AG08396 (cell line): ENCODE measurements at regions not wholly inside any gene's neighbourhood (a gene's known extent, or its start where the extent isn't known, plus 50 kb on each side); places are given as distances from the start of the nearest gene placed in this dataset.

Source experiments
- DNase-seq: peaks from one replicate; pipeline ENCODE4 v3.0.0; 2012; ENCODE audit warnings: low spot score, mixed read lengths

DNA sequence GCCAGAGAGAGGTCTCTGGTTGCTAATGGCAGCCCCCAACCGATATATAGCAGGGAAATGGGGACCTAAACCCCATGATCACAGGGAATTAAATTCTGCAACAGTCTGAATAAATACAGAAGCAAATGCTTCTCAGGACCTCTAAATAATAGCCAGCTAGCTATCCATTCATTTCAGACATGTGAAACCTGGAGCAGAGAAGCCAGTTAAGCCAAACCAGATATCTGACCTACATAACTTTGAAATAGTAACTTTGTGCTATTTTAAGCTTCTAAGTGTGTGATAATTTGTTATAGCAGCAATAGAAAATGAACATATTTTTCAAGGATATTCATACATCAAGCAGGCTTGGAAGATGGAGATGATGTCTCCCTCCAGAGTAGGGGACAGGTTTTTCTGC, 1062.9 kb upstream of the CADM2 start:
- no peak for DNase-seq

DNA sequence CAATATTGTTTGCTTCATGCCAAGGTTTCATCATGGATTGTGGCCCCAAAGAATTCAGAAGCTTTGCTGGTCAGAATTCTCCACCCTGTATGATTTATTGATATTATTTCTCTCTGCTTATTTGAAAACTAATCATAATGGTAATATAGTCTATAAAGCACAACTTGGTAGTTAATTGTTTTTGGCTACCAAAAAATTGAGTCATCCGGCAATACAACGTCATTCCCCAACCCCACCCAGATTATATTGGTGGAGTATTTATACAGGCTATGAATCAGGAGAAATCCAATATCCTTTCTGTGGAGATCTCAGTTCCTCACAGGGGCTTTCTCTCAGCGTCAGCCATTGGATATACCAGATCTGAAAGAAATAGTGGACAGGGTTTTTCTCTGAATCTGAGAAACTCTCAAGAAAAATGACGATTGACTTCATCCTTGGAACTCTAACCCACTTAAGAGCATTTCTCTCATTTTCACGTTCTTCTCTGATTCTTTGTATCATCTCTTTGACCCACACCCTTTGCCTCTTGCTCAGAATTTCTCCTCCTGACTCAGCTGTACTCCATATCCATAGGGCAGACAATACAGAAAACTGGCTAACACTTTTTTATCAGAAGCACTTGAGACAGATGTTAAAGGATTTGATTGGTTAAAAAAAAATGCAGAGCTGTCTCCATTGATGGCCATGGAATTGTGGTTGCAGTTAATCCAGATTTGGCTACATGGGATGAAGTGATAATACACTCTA, 1055.8 kb upstream of the CADM2 start:
- DNase-seq: no peak

DNA sequence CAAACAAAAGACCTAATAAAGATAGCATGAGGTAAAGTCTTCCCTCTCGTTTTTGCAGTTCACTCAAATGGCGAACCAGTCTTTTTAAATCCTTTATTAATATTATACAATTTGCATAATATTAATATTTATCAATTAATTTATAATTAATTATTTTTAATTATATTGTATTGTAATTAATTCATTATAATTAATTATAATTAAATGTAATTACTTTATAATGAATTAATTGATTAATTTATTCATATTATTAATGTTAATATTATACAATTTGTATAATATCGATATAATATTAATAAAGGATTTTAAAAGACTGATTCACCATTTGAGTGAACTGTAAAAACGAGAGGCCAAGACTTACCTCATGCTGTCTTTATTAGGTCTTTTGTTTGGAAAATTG, 1045.4 kb upstream of the CADM2 start:
- no peak for DNase-seq

DNA sequence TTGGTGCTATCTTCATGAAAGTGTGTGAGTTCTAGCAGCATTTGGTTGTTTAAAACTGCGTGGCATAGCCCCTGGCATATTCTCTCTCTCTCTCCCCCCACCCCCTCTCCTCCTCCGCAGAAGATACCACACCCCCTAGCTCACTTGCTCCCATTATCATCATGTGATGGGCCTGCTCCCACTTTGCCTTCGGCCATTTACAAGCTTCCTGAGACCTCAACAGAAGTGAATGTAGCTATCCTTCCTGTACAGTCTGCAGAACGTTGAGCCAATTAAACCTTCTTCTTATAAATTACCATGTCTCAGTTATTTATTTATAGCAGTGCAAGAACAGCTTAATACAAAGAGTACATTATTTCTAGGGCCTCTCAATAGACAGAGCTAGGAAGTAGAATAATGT, 1032.5 kb upstream of the CADM2 start:
- no peak for DNase-seq

DNA sequence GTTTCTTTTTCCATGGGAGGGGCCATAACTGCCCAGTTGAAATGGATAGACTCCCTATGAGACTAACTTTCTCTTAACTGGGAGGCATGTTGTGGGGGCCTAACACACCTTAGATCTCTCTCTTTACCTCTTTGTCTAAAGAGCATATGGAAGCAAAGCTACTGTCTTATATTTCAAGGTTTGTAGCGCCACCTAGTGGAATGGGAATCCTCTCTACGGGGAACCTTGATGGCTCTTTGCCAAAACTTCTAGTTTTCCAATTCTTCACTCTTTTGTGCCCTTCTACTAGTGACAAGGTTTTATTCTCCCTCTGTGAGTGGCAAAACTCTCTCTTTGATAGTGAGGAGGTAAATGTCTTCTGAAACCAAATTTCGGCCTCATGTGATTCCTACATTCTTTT, 1030.4 kb upstream of the CADM2 start:
- DNase-seq: no peak

GRCh38 chr3:83928903-83929302, 1029.9 kb upstream of the CADM2 start:
- no peak for DNase-seq

DNA sequence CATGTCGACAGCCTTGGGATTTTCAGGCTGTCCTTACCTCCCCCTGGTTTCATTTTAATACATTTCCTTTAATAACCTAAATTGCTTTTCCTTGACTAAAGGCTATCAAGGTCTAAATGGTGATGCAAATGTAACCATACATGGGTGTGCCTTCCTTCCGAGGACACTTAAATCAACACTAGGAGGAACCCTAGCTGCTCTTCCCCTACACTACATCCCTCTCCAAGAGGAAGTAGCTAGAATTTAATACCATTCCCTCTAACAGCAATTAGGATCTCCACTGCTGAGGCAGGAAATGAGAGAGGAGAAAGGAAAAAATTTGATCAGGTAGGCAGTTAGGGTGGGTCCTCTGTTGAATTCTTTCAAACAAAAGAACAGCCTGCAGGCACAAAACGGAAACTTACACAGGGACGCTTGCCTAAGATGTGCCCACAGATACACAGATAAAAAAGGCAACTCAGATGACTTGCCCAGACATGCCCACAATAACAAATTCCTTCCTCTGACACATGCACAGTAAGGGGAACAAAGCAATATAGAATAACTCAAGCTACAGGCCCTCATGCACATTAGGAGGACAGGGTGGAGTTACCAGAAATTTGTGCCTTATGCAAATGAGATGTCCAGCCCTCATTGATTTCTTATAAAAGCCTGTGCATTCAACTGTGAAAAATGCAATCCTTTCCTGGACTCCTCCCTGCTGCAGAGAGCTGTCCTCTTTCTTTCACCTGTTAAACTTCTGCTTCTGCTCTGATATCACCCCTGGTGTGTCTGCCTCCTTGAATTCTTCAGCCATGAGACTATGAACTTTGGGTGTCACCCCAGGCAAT, 1024.4 kb upstream of the CADM2 start:
- DNase-seq: no peak

- no peak for DNase-seq
These were observed 1020.3 kb upstream of the CADM2 start for GRCh38 chr3:83938491-83938890.

- no peak for DNase-seq
These were observed 1016.6 kb upstream of the CADM2 start for GRCh38 chr3:83941990-83942745.

DNA sequence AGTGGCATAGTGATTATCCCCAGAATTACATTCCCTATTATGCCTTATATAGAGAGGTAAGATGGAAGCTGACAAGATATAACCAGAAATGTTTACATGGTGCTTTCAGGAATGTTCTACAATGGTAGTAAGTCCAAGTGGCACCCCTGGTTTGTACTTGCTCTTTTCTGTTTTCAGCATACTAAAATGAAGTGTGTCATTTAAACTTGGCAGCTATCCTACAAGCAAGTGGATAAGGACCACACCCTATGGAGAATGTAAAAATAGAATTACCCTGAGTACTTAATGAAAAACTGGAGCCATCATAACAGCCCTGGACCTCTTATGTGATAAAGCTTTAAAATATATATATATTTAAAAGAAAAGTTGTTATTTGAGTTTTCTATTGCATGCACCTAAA, 1012.7 kb upstream of the CADM2 start:
- DNase-seq: no peak

DNA sequence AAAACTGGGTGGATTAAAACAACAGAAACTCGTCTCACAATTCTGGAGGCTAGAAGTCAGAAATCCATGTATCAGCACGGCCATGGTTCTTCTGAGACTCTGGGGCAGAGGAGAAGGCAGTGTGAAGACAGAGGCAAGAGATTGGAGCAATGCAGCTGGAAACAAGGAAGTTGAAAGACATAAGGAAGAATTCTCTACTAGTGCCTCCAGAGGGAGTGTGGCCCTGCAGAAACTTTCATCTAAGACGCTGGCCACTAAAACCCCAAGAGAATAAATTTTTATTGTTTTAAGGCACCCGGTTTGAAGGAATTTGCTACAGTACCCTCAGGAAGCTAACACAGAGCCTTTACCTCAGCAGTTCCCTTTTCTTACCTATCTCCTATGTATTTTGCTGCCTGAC, 1012.2 kb upstream of the CADM2 start:
- DNase-seq: no peak

DNA sequence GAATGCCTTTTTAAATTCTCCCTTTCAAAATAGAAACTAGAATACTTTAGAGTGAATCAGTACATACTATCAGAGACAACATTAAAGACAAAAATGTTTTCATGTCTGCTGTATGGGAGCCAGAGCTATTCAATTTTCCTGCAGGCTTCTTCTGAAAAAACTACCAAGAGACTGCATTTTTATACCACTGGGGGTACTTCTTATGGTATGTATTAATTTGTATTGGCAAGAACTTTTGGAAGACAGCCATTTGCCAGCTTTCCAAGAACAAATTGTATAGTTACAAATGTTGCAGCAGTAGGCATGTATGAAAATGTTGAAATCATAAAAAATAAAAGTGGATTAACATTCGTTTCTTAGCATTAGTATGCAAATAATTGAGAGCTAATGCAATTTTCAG, 1010.0 kb upstream of the CADM2 start:
- DNase-seq: no peak

GRCh38 chr3:83953417-83954089, 1005.2 kb upstream of the CADM2 start:
- DNase-seq: no peak

DNA sequence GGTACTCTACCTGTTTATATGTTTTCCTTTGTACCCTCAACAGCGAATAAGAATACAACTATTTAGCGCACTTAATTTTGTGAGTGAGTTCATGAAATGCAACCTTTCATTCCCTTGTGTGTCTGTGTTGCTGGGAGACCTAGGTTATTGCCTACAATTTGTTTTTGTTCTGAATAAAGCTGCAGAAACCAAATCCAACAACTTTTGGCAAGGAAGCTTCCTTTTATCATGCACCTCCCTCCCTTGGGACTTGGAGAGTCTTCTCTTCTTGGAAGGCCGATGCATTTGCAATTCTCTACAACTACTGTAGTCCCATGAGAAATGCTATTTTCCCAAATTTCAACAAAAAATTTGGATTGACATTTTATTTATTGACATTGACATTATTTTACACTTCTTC, 1002.4 kb upstream of the CADM2 start:
- DNase-seq: no peak

DNA sequence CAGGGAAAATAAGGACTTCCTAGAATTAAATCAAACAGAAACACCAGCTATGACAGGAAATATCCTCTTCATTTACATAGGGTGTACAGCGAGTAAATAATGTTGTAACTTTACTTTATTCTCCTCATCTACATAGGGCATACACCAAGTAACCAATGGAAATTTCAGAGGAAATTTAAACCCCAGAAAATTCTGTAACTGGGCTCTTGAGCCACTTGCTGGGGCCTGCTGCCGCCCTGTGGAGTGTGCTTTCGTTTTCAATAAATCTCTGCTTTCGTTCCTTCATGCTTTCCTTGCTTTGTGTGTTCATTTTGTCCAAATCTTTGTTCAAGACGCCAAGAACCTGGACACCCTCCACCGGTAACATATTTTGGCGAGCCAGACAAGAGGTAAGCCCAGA, 990.4 kb upstream of the CADM2 start:
- no peak for DNase-seq

GRCh38 chr3:83971666-83972065, 987.1 kb upstream of the CADM2 start:
- no peak for DNase-seq

GRCh38 chr3:84008623-84009022, 950.2 kb upstream of the CADM2 start:
- no peak for DNase-seq

DNA sequence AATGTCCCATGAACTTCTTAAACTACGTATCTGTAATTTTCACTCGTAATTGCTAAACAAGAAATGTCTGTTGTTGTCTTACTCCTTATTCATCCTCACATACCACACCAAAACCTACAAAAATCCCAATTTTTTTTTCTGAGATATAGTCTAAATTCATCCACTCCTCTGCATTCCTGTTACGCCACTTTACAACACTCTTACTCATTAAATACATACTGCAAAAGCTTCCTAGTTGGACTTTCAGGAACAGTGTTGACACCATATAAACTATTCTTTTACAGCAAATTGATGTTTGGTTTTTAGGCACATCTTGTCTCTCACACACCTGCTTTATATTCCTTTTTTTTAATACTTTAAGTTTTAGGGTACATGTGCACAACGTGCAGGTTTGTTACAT, 934.9 kb upstream of the CADM2 start:
- no peak for DNase-seq

DNA sequence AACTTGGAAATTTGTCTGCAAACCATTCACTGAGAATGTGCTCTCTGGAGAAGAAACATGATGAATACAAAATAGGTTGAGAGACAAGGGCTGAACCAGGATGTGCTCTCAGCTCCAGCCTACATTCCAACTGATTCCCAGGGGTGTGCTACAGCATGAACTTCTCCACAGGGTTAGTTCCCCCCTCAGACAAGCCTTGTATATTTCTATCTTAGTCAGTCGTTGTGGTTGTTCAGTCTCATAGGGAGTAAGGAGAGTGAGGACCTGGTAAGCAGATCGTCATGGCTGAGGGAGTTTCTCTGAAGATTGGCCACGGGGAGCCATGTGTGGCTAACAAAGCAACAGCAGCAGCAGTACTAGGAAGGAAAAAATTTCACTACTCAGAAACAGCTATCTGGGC, 919.7 kb upstream of the CADM2 start:
- DNase-seq: no peak

DNA sequence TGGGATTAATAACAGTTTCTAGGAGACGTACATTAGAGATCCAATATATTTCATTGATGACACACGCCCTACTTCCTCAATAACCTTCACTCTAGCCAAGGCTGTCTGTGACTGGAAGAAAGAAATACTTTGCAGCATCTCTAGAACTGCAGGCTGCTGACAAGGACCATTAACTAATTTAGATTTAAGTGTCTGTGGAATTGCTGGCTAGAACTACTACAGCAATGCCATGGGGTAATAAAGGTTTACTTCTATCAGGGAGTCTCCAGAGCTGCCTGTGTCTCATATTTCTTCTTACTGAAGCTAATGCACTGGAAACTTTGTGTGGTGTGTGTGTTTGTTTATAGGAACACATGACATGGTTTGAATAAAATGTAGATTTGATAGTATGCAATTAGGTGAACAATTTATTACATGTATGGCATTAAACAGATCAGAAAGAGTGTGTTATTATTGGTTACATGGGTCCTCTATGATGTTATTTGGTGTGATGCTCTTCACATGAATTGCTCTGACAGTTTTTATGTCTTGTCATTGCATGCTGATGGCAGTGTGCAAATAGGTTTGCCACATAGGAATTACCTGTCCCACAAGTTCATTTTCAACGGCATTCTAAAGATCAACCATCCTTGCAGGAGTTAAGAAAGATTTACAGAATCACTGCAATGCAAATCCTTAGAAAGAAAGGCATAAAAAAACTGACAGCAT, 916.2 kb upstream of the CADM2 start:
- DNase-seq: no peak

DNA sequence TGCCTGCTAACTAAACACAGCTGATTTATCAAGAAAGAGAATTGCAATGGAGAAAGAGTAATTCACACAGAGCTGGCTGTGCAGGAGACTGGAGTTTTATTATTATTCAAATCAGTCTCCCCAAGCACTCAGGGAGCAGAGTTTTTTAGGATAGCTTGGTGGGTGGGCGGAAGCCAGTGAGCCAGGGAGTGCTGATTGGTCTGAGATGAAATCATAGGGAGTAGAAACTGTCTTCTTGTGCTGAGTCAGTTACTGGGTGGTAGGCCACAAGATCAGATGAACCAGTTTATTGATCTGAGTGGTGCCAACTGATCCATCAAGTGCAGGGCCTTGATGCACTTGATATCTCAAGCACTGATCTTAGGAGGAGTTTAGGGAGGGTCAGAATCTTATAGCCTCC, 891.9 kb upstream of the CADM2 start:
- no peak for DNase-seq

- DNase-seq: no peak
These were observed 885.1 kb upstream of the CADM2 start for GRCh38 chr3:84073664-84074063.
